GM18507 (cell line): ENCODE measurements at regions not wholly inside any gene's neighbourhood (a gene's known extent, or its start where the extent isn't known, plus 50 kb on each side); places are given as distances from the start of the nearest gene placed in this dataset.
"Not testable (repeated sequence)": the region's sequence is repeated elsewhere in the genome, so short reads cannot be mapped to it uniquely, and the experiment has no call there.

Experiments used
- DNase-seq: peaks from one replicate; pipeline ENCODE4 v3.0.0; 2011; ENCODE audit warnings: low read depth; ENCODE audit not compliant: insufficient read length; ENCODE audit errors: extremely low spot score
- FAIRE-seq: peaks from 2 replicates; lab custom pipeline; 2011; peaks lifted over from hg19 to GRCh38; lab: Jason Lieb, UNC

DNA sequence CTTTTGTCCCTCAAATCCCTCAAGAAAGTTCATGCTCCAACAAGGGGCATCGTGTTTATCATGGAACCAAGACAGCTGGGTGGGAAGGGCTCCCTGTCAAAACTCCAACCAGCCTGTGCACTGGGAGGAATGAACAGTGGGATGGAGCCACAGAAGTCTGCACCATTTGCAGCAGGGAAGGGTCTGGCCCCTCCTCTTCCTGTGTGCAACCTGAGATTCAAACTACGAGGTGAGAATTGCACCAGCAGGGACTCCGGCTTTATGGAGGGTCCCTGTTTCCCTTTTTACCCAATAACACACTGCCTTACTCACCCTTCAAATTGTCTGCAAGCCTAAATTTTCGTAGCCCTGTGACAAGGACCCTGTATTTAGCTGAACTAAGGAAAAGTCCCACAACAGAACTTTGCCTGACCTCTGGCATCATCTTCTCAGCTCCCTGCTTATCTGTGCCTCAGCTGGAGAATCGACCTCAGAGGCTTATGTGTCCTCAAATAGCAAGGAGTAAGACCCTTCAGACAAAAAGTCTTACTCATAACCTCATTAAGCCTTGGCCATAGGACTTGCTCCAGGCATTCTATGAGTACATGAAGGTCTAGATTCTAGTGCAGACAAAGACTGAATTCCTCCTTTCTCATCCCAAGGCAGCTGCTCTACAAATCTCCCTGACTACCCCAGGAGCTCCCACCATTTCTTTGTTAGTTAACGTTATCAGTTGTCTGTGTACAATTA lies 178.3 kb upstream of the SERPINE2 start:
- FAIRE-seq (no peak), DNase-seq (no peak)

DNA sequence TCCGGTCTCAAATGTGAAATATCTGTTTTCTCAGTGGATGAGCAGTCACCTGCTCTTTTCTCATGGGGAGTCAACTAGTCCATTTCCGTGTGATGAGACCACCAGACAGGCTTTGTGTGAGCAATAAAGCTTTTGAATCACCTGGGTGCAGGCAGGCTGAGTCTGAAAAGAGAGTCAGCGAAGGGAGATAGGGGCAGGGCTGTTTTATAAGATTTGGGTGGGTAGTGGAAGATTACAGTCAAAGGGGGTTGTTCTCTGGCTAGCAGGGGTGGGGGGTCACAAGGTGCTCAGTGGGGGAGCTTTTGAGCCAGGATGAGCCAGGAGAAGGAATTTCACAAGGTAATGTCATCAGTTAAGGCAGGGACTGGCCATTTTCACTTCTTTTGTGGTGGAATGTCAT lies 176.5 kb upstream of the SERPINE2 start:
- not testable (repeated sequence) for DNase-seq

DNA sequence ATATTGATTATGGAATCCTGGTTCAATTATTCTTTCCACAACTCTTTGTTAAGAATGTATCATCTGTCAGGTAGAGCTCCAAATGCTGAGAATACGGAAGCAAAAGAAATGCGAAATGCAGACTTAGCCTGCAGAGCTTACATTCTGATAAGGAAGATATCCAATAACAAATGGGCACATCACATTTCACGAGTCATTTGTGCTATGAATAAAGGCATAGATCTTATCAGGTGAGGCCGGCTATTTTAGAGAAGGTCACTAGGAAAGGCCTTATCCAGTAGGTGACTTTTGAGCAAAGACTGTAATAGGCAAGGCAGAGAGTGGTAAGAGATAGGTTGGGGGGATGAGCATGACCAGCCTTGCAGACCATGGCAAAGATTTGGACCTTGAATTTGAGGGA lies 174.3 kb upstream of the SERPINE2 start:
- DNase-seq (no peak), FAIRE-seq (no peak)

More for the DNA sequence above, 176.5 kb upstream of the SERPINE2 start:
- not testable (repeated sequence) for FAIRE-seq

GRCh38 chr2:224211791-224212190 lies 172.7 kb upstream of the SERPINE2 start:
- no peak for DNase-seq
- no peak for FAIRE-seq

- DNase-seq = no peak
- no peak for FAIRE-seq
Measured at GRCh38 chr2:224211181-224211480, 172.0 kb upstream of the SERPINE2 start.

- no peak for FAIRE-seq
Measured at GRCh38 chr2:224210286-224211180, 171.4 kb upstream of the SERPINE2 start.

GRCh38 chr2:224209555-224210285 lies 170.6 kb upstream of the SERPINE2 start:
- DNase-seq (no peak), FAIRE-seq (no peak)

More at GRCh38 chr2:224210286-224211180, 171.4 kb upstream of the SERPINE2 start:
- DNase-seq = no peak

- FAIRE-seq = no peak
- DNase-seq = no peak
Measured at GRCh38 chr2:224208443-224208842, 169.4 kb upstream of the SERPINE2 start.

- DNase-seq (no peak), FAIRE-seq (no peak)
Measured at GRCh38 chr2:224208007-224208406, 168.9 kb upstream of the SERPINE2 start.

DNA sequence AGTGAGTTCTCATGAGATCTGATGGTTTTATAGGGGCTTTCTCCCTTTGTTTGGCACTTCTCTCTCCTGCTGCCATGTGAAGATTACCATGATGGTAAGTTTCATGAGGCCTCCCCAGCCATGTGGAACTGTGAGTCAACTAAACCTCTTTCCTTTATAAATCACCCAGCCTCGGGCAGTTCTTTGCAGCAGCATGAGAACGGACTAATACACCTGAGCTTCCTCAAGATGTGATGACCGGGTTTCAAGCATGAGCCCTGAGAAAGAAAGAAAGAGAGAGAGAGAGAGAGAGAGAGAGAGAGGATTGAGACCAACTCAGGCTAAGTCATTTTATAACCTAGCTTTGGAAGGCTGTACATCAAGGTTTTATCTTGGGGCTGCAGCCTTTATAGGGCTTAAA lies 167.7 kb upstream of the SERPINE2 start:
- no peak for DNase-seq
- FAIRE-seq = no peak

DNA sequence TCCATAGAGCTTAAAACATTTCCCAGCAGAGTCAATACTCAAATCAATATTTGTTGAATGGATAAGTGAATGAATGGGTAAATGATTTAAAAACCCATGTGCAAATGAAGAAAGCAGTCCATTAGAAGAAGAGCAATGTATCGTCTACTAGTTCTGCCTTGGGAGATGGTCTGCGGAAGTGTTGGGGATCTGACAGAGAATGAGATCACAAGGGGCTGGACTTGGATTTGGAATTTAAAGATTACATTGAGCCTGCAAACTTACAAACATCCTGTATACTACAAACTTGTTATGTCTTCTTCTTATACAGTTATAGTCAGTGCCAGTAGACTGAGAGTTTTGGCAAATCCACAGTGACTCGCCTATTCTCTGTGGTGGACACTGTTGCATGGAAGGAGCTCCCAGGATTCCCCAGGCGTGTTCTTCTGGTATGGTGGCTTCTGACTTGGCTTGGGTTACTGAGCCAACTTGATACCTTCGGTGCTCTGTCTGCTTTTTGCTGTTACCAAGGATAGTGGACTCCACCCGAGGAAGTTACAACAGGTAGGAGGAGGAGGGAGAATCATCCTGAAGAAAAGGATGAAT lies 163.3 kb upstream of the SERPINE2 start:
- no peak for DNase-seq
- FAIRE-seq = no peak

DNA sequence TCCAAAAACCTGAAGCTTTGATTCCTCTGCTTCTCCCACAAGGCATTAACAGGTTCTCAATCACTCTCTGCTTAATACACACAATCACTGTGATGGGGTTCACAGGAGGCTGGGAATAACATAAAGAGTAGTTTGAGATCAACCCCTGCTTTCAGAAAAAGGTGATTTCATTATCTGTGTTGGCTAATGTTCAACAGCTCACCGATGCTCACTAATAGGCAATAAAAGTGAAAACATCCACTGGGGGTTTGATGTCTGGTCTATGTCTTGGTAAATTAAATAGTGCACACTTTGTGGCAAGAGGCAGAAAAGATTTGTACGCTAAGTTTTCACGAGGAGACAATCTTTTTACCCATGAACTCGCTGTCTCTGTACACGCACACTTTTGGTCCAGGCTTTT lies 159.3 kb upstream of the SERPINE2 start:
- DNase-seq (no peak), FAIRE-seq (no peak)

DNA sequence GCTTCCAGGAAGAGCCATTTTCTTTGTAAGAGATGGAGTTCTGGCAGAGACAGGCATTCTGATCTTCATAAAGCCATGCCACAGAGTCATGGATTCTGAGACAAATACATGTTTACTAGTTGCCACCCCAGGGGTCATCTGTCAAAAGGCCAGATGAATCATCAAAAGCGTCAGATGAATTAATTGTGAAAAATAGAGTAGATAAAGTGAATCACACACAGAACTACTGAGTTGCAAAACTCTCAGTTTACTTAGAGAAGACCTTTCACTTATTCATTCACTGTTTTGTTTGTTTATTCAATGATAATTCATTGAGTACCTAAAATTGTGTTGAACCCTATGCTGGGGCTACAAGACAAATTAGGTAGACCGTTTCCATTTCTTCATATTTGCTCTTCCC lies 157.7 kb upstream of the SERPINE2 start:
- no peak for FAIRE-seq
- no peak for DNase-seq

DNA sequence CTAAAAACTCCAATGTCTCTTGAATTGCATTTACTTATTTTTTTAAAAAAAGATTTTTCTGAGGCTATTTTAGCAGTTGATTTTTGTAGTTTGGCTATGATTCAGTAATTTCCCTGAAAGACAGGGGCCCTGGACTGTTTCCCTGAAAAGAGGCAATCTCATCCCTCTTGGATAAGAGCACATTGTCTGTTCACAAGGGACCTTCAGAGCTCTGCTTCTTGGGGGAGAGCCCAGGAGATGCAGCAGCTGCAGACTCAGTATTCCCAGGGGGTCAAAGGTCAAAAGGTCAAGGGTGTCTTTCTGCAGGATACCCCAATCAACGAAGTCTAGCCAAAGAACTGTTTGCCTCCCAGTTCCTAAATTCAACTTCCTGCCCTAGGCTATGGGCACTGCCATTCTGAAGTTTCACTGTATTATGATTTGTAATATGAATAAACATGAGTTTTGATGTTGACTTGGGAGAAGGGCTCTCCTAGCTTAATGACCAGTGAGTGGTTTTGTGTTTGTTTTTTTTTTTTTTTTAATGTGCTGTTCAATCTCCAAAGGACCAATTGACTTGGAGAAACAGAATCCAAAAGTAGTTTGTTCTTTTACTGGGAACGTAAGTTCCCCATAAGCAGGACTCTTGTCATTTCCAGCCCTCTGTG lies 157.0 kb upstream of the SERPINE2 start:
- DNase-seq (no peak), FAIRE-seq (no peak)

DNA sequence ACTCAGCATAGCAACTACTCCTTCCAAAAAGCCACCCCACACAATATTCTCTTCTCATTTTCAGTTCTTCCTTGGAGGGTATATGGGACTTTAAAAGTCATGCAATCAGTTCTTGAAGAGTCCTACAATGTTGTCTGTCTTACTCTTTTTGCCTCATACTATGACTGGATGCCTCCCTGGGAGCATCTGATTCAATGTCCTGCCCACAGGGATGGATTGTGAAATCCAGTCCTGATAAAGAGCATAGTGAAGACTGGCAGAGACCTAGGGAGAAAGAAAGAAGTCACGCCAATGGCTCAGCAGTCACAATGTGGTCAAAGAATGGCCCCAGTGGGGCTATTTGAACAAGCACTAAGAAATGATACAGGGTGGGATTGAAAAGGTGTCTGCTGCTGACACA lies 155.1 kb upstream of the SERPINE2 start:
- DNase-seq (no peak), FAIRE-seq (no peak)

DNA sequence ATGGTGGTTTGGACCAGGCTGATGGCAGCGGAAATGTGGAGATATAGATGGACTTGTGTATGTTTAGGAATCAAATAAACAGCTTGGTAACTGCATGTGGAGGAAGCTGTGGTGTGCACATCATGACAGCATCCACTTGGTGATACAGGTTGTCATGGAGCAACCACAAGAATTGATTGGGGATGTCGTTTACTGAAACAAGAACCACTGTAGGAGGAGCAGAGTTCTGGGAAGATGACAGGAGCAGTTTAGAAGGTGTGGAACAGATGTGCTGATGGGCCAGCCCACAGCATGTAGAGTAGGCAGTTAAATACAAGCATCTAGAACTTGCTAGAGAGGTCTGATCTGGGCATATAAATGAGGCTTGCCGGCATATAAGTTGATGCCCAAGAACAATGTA lies 152.4 kb upstream of the SERPINE2 start:
- no peak for FAIRE-seq
- DNase-seq = no peak

DNA sequence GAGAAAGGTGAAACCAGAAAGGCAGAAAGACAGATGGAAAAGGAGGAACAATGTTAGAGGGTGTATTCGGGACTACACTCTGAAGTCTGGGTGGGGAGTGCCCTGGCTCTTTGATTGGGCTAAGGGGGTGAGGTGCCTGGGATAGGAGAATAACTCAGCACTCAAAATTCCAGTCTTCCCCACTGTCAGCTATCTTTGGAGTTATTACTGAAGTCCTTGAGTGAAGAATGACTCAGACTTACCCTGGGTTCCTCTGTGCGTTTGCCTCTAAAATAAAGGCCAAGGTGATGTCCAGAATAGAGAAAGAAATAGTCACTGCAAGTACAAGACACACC lies 151.8 kb upstream of the SERPINE2 start:
- no peak for FAIRE-seq

DNA sequence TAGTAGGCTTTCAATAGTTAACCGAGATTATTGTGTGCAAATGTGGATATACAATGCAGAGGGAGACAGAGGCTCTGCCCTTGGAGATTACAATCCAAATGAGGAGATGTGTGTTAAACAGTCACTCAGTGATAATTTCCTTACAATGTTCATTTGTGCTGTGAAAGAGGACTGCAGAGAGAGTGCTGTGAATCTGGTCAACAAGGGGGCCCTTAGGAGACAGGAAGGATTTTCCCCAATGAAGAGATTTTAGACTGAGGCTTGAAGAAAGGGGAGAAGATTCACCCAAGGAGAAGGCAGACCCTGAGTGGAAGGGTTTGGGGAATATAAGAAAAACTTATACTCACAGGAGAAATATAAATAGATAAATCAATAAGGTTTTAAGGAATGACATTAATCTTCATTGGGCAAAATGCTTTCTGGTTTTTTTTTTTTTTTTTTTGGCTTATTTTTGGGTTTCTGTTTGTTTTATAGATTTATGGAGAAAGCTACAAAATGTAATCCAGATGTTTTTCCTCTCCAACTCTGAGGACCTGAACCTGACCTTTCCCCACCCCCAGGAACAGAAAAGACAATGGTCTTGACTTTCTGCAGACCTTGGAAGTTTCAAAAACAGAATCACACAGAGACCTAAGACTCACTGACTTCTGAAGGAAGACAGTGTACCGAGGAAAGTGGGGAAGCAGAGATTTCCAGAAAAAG lies 151.3 kb upstream of the SERPINE2 start:
- DNase-seq (no peak), FAIRE-seq (no peak)

More for the DNA sequence above, 151.8 kb upstream of the SERPINE2 start:
- DNase-seq = no peak

DNA sequence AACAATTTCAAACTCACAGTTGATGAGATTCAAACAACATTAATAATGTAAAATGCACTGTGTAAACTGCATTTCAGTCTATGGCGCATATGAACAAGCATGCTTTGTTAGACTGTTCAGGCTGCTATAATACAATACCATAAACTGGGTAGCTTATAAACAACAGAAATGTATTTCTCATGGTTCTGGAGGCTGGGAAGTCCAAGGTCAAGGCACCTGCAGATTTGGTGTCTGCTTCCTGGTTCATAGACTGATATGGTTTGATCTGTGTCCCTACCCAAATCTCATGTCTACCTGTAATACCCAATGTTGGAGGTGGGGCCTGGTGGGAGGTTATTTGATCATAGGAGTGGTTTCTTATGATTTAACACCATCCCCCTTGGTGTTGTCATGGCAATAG lies 148.1 kb upstream of the SERPINE2 start:
- DNase-seq (no peak), FAIRE-seq (no peak)
